ENCODE measurements at regions not wholly inside any gene's neighbourhood (a gene's known extent, or its start where the extent isn't known, plus 50 kb on each side); places are given as distances from the start of the nearest gene placed in this dataset.

GRCh38 chrX:109943092-109943739 lies 59.7 kb upstream of the TMEM164 start:
- Histone ChIP-seq H2AFZ (ENCODE audit: control insufficient read depth, low read depth, low read length) (no peak overlapping the region), H3K36me3 (ENCODE audit: control insufficient read depth in 2 of 2, insufficient read depth in 2 of 2, low read length in 1 of 2) (no peaks in the 10 kb centered on the region), H3K4me2 (ENCODE audit: control insufficient read depth, insufficient read depth) (no peak overlapping the region), H3K79me2 (ENCODE audit: control insufficient read depth, insufficient read depth, low read length) (no peaks in the 10 kb centered on the region), H4K20me1 (ENCODE audit: control insufficient read depth, insufficient read depth) (no peaks in the 10 kb centered on the region), H3K4me3 (no peak overlapping the region), H3K4me1 (ENCODE audit: control insufficient read depth, insufficient read depth, low read length) (no peaks in the 10 kb centered on the region), H3K27ac (ENCODE audit: control insufficient read depth, insufficient read depth) (no peak overlapping the region), H3K9ac (ENCODE audit: control insufficient read depth, insufficient read depth, low read length) (no peak overlapping the region), H3K27me3 (replicated peaks in 1 of 2; ENCODE audit: control insufficient read depth in 2 of 2, insufficient read depth in 2 of 2, low read length in 1 of 2) (no peaks in the 10 kb centered on the region), H3K9me3 (replicated peaks; ENCODE audit: control insufficient read depth, insufficient read depth, low read length) (no peaks in the 10 kb centered on the region)
- intact Hi-C loops (cut with micrococcal nuclease; ENCODE audit: unreplicated experiment) = no loop called here
- CTCF ChIA-PET = interaction anchor here (1.0 kb wide), 1 partner anchor 52 kb away, joined by 3 read pairs; no protein-coding TSS in a partner anchor
- ATAC-seq (no peak), FAIRE-seq (no peak), DNase-seq (ENCODE audit: low read depth, low spot score) (no peak)
- RAD21 ChIA-PET (ENCODE audit: unreplicated experiment) = no interaction called here
- SMC1A ChIA-PET (ENCODE audit: uncharacterized antibody, unreplicated experiment) = no interaction called here
- no peak for TF ChIP-seq HDGF (IDR thresholded peaks at IDR 0.05)
- TF ChIP-seq CREB1 (IDR thresholded peaks at IDR 0.05; ENCODE audit: low read depth) = no peak
- no peak for TF ChIP-seq CBFB (IDR thresholded peaks at IDR 0.05; ENCODE audit: low read depth)
- no peak for TF ChIP-seq SIN3A (IDR thresholded peaks at IDR 0.05; ENCODE audit: low read depth, low read length)
- TF ChIP-seq PAX8 (IDR thresholded peaks at IDR 0.05) = no peak
- no peak for TF ChIP-seq NRF1 (conservative IDR thresholded peaks at IDR 0.05; ENCODE audit: low read depth, low read length)
- no peak for TF ChIP-seq TCF3 (IDR thresholded peaks at IDR 0.05; ENCODE audit: borderline replicate concordance, insufficient read depth, low read depth, low read length)
- no peak for TF ChIP-seq TCF12 (IDR thresholded peaks at IDR 0.05; ENCODE audit: low read depth, low read length)
- TF ChIP-seq PML (IDR thresholded peaks at IDR 0.05; ENCODE audit: low read length) = no peak
- no peak for TF ChIP-seq FOS (IDR thresholded peaks at IDR 0.05; ENCODE audit: borderline replicate concordance, extremely low read depth, insufficient read length)
- in situ Hi-C loops (cut with MboI) = no loop called here
- POLR2A ChIA-PET = no interaction called here
- 25% methylated on average over 2 of the region's 2 CpGs for WGBS (ENCODE audit: insufficient coverage, insufficient replicate concordance, low lambda C conversion rate, missing lambda C conversion rate)
- BruUV-seq (replicated peaks) = no TSS peak

GRCh38 chrX:109943740-109944092 lies 59.2 kb upstream of the TMEM164 start:
- WGBS (ENCODE audit: insufficient coverage, insufficient replicate concordance, low lambda C conversion rate, missing lambda C conversion rate) = 4% methylated on average over 1 of the region's 1 CpG
- Histone ChIP-seq H3K27ac (ENCODE audit: control insufficient read depth, insufficient read depth) (no peak overlapping the region), H3K4me1 (ENCODE audit: control insufficient read depth, insufficient read depth, low read length) (no peaks in the 10 kb centered on the region), H3K4me2 (ENCODE audit: control insufficient read depth, insufficient read depth) (no peak overlapping the region), H2AFZ (ENCODE audit: control insufficient read depth, low read depth, low read length) (no peak overlapping the region), H3K9ac (ENCODE audit: control insufficient read depth, insufficient read depth, low read length) (no peak overlapping the region), H4K20me1 (ENCODE audit: control insufficient read depth, insufficient read depth) (no peaks in the 10 kb centered on the region), H3K27me3 (replicated peaks in 1 of 2; ENCODE audit: control insufficient read depth in 2 of 2, insufficient read depth in 2 of 2, low read length in 1 of 2) (no peaks in the 10 kb centered on the region; a peak in 1 of 4 replicates), H3K79me2 (ENCODE audit: control insufficient read depth, insufficient read depth, low read length) (no peaks in the 10 kb centered on the region), H3K36me3 (ENCODE audit: control insufficient read depth in 2 of 2, insufficient read depth in 2 of 2, low read length in 1 of 2) (no peaks in the 10 kb centered on the region), H3K4me3 (no peak overlapping the region), H3K9me3 (replicated peaks; ENCODE audit: control insufficient read depth, insufficient read depth, low read length) (no peaks in the 10 kb centered on the region)
- ATAC-seq = no peak
- POLR2A ChIA-PET = no interaction called here
- CTCF ChIA-PET = interaction anchor here (1.0 kb wide), 1 partner anchor 53 kb away, joined by 3 read pairs; no protein-coding TSS in a partner anchor
- no peak for DNase-seq (ENCODE audit: low read depth, low spot score)
- SMC1A ChIA-PET (ENCODE audit: uncharacterized antibody, unreplicated experiment) = interaction anchor here (0.9 kb wide), 1 partner anchor 32 kb away, joined by 3 read pairs; no protein-coding TSS in a partner anchor
- no peak for FAIRE-seq
- in situ Hi-C loops (cut with MboI) (no loop called here), intact Hi-C loops (cut with micrococcal nuclease; ENCODE audit: unreplicated experiment) (no loop called here)
- BruUV-seq (replicated peaks) = no TSS peak
- no peak for TF ChIP-seq ZBTB4 (CRISPR knock-in tag; IDR thresholded peaks at IDR 0.05)
- no peak for TF ChIP-seq ELK1 (IDR thresholded peaks at IDR 0.05; ENCODE audit: low read depth, low read length)
- RAD21 ChIA-PET (ENCODE audit: unreplicated experiment) = no interaction called here
